ENCODE measurements at regions not wholly inside any gene's neighbourhood (a gene's known extent, or its start where the extent isn't known, plus 50 kb on each side); places are given as distances from the start of the nearest gene placed in this dataset.

DNA sequence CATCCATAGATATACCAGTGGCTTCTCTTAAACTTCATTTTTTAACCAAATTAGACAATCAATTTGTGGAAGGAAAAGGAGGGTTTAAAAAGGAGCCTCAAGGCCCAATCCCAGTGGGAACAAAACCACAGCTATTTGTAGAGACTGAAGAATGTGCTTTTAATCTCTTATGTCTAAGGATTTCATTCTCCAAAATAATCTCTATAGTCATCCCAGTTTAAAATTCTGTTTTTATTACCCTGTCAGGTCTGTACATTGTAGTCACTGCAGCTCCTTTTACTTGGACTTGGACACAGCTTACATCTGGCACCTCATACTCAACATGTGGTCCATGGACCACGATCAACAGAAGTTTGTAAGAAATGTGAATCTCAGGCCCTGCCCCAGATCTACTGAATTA, 152.1 kb upstream of the STMND1 start:
- Mint-ChIP-seq H3K27me3 (peaks cover 22 to 25% of the 10 kb centered on the region in 2 donors), H3K4me1 (peaks cover 2 to 6% (median 2%) of the 10 kb centered on the region in 3 donors), H3K4me3 (no peak overlapping the region), H3K27ac (no peak overlapping the region), H3K36me3 (no peaks in the 10 kb centered on the region), H3K9me3 (no peaks in the 10 kb centered on the region)
- Histone ChIP-seq H3K27me3 (replicated peaks in 1 of 2; ENCODE audit: control insufficient read depth in 2 of 2, extremely low read depth in 1 of 2, insufficient read depth in 2 of 2, low read length in 1 of 2) (no peaks in the 10 kb centered on the region), H3K4me1 (ENCODE audit: control insufficient read depth in 1 of 2, extremely low read depth in 1 of 2, insufficient read depth in 2 of 2, low read length in 2 of 2) (no peaks in the 10 kb centered on the region), H3K4me3 (ENCODE audit: control insufficient read depth in 1 of 2, extremely low read depth in 1 of 2, low read length in 1 of 2) (no peak overlapping the region), H3K9me3 (no peaks in the 10 kb centered on the region), H3K27ac (ENCODE audit: low read length) (no peak overlapping the region), H3K36me3 (ENCODE audit: control insufficient read depth in 2 of 2, extremely low read depth in 1 of 2, insufficient read depth in 1 of 2, low read length in 1 of 2) (no peaks in the 10 kb centered on the region)
- no peak for DNase-seq
- WGBS (ENCODE audit: insufficient coverage), result no CpG with 5 or more reads among the region's 1 CpG
- POLR2A ChIA-PET, result interaction anchor here in 1 of 2 donors (0.6 kb wide), 1 partner anchor 614 kb away, joined by 5 read pairs; no protein-coding TSS in a partner anchor
- ATAC-seq (replicated peaks in 1 of 4), result no peak
- CTCF ChIA-PET, result interaction anchor here (0.7 to 0.8 kb wide), 2 partner anchors 15 to 185 kb away, joined by 3 read pairs; no protein-coding TSS in a partner anchor

- H3K36me3 Mint-ChIP-seq, result no peaks in the 10 kb centered on the region
- no peaks in the 10 kb centered on the region for H3K9me3 Mint-ChIP-seq
- no peak overlapping the region for H3K4me3 Mint-ChIP-seq
- Histone ChIP-seq H3K4me1 (ENCODE audit: control insufficient read depth in 1 of 2, extremely low read depth in 1 of 2, insufficient read depth in 2 of 2, low read length in 2 of 2) (no peaks in the 10 kb centered on the region), H3K36me3 (ENCODE audit: control insufficient read depth in 2 of 2, extremely low read depth in 1 of 2, insufficient read depth in 1 of 2, low read length in 1 of 2) (no peaks in the 10 kb centered on the region), H3K4me3 (ENCODE audit: control insufficient read depth in 1 of 2, extremely low read depth in 1 of 2, low read length in 1 of 2) (no peak overlapping the region), H3K27me3 (replicated peaks in 1 of 2; ENCODE audit: control insufficient read depth in 2 of 2, extremely low read depth in 1 of 2, insufficient read depth in 2 of 2, low read length in 1 of 2) (no peaks in the 10 kb centered on the region), H3K9me3 (no peaks in the 10 kb centered on the region), H3K27ac (ENCODE audit: low read length) (no peak overlapping the region)
- 86% methylated on average over 1 of the region's 2 CpGs for WGBS (ENCODE audit: insufficient coverage)
- peaks cover 22 to 27% of the 10 kb centered on the region in 2 donors for H3K27me3 Mint-ChIP-seq
- ATAC-seq (replicated peaks in 1 of 4), result no peak
- H3K27ac Mint-ChIP-seq, result no peak overlapping the region
- CTCF ChIA-PET, result interaction anchor here in 1 of 2 donors (0.6 kb wide), 1 partner anchor 152 kb away, joined by 3 read pairs; no protein-coding TSS in a partner anchor
- POLR2A ChIA-PET, result interaction anchor here in 1 of 2 donors (0.6 kb wide), 1 partner anchor 545 kb away, joined by 9 read pairs; no protein-coding TSS in a partner anchor
- peaks cover 2 to 6% (median 2%) of the 10 kb centered on the region in 3 donors for H3K4me1 Mint-ChIP-seq
- DNase-seq, result no peak
Observed at GRCh38 chr6:16948396-16948795, 153.5 kb upstream of the STMND1 start.

GRCh38 chr6:16947375-16948015, 154.4 kb upstream of the STMND1 start:
- Mint-ChIP-seq H3K27ac (no peak overlapping the region), H3K4me1 (peaks cover 2 to 6% (median 2%) of the 10 kb centered on the region in 3 donors), H3K9me3 (no peaks in the 10 kb centered on the region), H3K36me3 (no peaks in the 10 kb centered on the region), H3K27me3 (peaks cover 21 to 22% of the 10 kb centered on the region in 2 donors), H3K4me3 (no peak overlapping the region)
- ATAC-seq (replicated peaks in 1 of 4), result no peak
- POLR2A ChIA-PET, result no interaction called here
- WGBS (ENCODE audit: insufficient coverage), result 55% methylated on average over 2 of the region's 4 CpGs
- DNase-seq, result no peak
- H3K27me3 ChIP-seq (replicated peaks in 1 of 2; ENCODE audit: control insufficient read depth in 2 of 2, extremely low read depth in 1 of 2, insufficient read depth in 2 of 2, low read length in 1 of 2), result no peaks in the 10 kb centered on the region
- no peaks in the 10 kb centered on the region for H3K9me3 ChIP-seq
- CTCF ChIA-PET, result interaction anchor here (0.6 to 1.1 kb wide), 2 partner anchors 18 to 565 kb away, joined by 3 to 4 read pairs; no protein-coding TSS in a partner anchor
- H3K36me3 ChIP-seq (ENCODE audit: control insufficient read depth in 2 of 2, extremely low read depth in 1 of 2, insufficient read depth in 1 of 2, low read length in 1 of 2), result no peaks in the 10 kb centered on the region
- H3K4me3 ChIP-seq (ENCODE audit: control insufficient read depth in 1 of 2, extremely low read depth in 1 of 2, low read length in 1 of 2), result no peak overlapping the region
- no peaks in the 10 kb centered on the region for H3K4me1 ChIP-seq (ENCODE audit: control insufficient read depth in 1 of 2, extremely low read depth in 1 of 2, insufficient read depth in 2 of 2, low read length in 2 of 2)
- H3K27ac ChIP-seq (ENCODE audit: low read length), result no peak overlapping the region

DNA sequence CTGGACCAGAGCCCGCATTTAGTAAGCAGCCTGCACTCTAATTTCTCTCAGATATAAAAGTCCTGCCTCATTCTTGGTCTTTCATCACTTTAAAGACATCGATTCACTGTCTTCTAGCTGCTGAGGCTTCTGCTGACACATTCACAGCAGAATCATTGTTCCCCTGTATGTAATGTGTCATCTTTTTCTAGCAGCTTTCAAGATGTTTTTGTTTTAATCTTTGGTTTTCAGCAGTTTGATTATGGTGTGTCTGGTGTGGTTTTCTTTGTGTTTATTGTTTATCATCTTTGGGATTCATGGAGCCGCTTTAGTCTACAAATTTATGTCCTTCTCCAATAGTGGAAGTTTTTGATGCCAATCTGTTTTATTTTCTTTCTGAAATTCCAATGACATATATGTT, 157.3 kb upstream of the STMND1 start:
- Mint-ChIP-seq H3K4me3 (no peak overlapping the region), H3K36me3 (no peaks in the 10 kb centered on the region), H3K27me3 (peaks cover 18 to 26% of the 10 kb centered on the region in 2 donors), H3K27ac (no peak overlapping the region), H3K4me1 (peaks cover 2 to 6% (median 2%) of the 10 kb centered on the region in 3 donors), H3K9me3 (no peaks in the 10 kb centered on the region)
- Histone ChIP-seq H3K9me3 (no peaks in the 10 kb centered on the region), H3K27me3 (replicated peaks in 1 of 2; ENCODE audit: control insufficient read depth in 2 of 2, extremely low read depth in 1 of 2, insufficient read depth in 2 of 2, low read length in 1 of 2) (peaks cover 0 to 3% of the 10 kb centered on the region in 2 experiments), H3K4me1 (ENCODE audit: control insufficient read depth in 1 of 2, extremely low read depth in 1 of 2, insufficient read depth in 2 of 2, low read length in 2 of 2) (no peaks in the 10 kb centered on the region), H3K27ac (ENCODE audit: low read length) (no peak overlapping the region), H3K4me3 (ENCODE audit: control insufficient read depth in 1 of 2, extremely low read depth in 1 of 2, low read length in 1 of 2) (no peak overlapping the region), H3K36me3 (ENCODE audit: control insufficient read depth in 2 of 2, extremely low read depth in 1 of 2, insufficient read depth in 1 of 2, low read length in 1 of 2) (no peaks in the 10 kb centered on the region)
- no peak for DNase-seq
- POLR2A ChIA-PET, result no interaction called here
- 86% methylated on average over 1 of the region's 3 CpGs for WGBS (ENCODE audit: insufficient coverage)
- CTCF ChIA-PET, result interaction anchor here in 1 of 2 donors (0.7 kb wide), 1 partner anchor 1072 kb away, joined by 3 read pairs; no protein-coding TSS in a partner anchor
- no peak for ATAC-seq (replicated peaks in 1 of 4)

DNA sequence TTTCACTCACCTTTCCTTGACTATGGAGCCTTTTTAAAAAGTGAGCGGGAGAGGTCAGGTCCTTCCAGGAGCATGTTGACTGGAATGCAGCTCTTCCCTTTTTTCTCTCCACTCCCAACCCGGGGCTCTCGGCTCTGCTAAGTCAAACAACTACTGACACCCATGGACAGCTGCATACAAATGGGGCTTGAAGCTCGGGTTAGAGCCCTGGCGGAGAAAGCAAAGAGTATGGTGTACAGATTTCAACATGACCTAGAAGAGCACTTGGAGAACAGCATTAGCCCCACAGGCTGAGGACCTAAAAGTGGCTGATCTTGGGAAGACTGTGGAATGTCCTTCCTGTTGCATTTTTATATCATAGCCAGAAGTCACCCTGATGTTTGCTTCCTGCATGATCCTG, 162.0 kb upstream of the STMND1 start:
- no peaks in the 10 kb centered on the region for H3K4me1 Mint-ChIP-seq
- DNase-seq, result no peak
- Histone ChIP-seq H3K27me3 (replicated peaks in 1 of 2; ENCODE audit: control insufficient read depth in 2 of 2, extremely low read depth in 1 of 2, insufficient read depth in 2 of 2, low read length in 1 of 2) (peaks cover 0 to 3% of the 10 kb centered on the region in 2 experiments), H3K9me3 (no peaks in the 10 kb centered on the region), H3K27ac (ENCODE audit: low read length) (no peak overlapping the region), H3K36me3 (ENCODE audit: control insufficient read depth in 2 of 2, extremely low read depth in 1 of 2, insufficient read depth in 1 of 2, low read length in 1 of 2) (no peaks in the 10 kb centered on the region), H3K4me3 (ENCODE audit: control insufficient read depth in 1 of 2, extremely low read depth in 1 of 2, low read length in 1 of 2) (no peak overlapping the region), H3K4me1 (ENCODE audit: control insufficient read depth in 1 of 2, extremely low read depth in 1 of 2, insufficient read depth in 2 of 2, low read length in 2 of 2) (no peaks in the 10 kb centered on the region)
- H3K27me3 Mint-ChIP-seq, result peaks cover 14 to 18% of the 10 kb centered on the region in 2 donors
- ATAC-seq (replicated peaks in 1 of 4), result no peak
- 92% methylated on average over 2 of the region's 5 CpGs for WGBS (ENCODE audit: insufficient coverage)
- ChIA-PET POLR2A (interaction anchor here in 1 of 2 donors (0.6 kb wide), 1 partner anchor 371 kb away, joined by 3 read pairs; no protein-coding TSS in a partner anchor), CTCF (interaction anchor here in 1 of 2 donors (0.8 kb wide), 1 partner anchor 199 kb away, joined by 3 read pairs; no protein-coding TSS in a partner anchor)
- H3K9me3 Mint-ChIP-seq, result no peaks in the 10 kb centered on the region
- H3K27ac Mint-ChIP-seq, result no peak overlapping the region
- no peaks in the 10 kb centered on the region for H3K36me3 Mint-ChIP-seq
- no peak overlapping the region for H3K4me3 Mint-ChIP-seq

DNA sequence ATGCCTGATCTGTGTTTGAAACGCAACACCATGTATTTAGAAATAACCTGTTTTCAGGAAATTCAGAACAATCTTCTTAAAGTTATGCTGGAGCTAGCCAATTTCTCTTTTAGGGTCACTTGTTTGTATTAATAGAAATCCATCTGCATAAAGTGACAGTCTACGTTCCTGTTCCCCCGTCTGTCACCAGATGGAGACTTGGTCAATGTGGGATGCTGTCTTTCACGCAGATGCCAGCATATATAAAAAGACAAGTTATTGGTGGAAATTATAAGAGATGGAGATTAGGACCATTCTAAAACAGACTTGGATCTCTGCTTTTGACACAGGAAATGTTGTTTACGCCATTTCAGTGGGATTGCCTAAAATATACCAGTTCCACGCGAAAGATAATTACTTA, 162.5 kb upstream of the STMND1 start:
- Mint-ChIP-seq H3K27me3 (peaks cover 16 to 18% of the 10 kb centered on the region in 2 donors), H3K27ac (no peak overlapping the region), H3K4me3 (no peak overlapping the region), H3K36me3 (no peaks in the 10 kb centered on the region), H3K9me3 (no peaks in the 10 kb centered on the region), H3K4me1 (no peaks in the 10 kb centered on the region)
- H3K4me1 ChIP-seq (ENCODE audit: control insufficient read depth in 1 of 2, extremely low read depth in 1 of 2, insufficient read depth in 2 of 2, low read length in 2 of 2), result no peaks in the 10 kb centered on the region
- 92% methylated on average over 2 of the region's 7 CpGs for WGBS (ENCODE audit: insufficient coverage)
- H3K27me3 ChIP-seq (replicated peaks in 1 of 2; ENCODE audit: control insufficient read depth in 2 of 2, extremely low read depth in 1 of 2, insufficient read depth in 2 of 2, low read length in 1 of 2), result peaks cover 0 to 3% of the 10 kb centered on the region in 2 experiments
- no peak for ATAC-seq (replicated peaks in 1 of 4)
- ChIA-PET POLR2A (no interaction called here), CTCF (interaction anchor here in 1 of 2 donors (1.0 kb wide), 1 partner anchor 18 kb away, joined by 3 read pairs; no protein-coding TSS in a partner anchor)
- H3K9me3 ChIP-seq, result no peaks in the 10 kb centered on the region
- H3K4me3 ChIP-seq (ENCODE audit: control insufficient read depth in 1 of 2, extremely low read depth in 1 of 2, low read length in 1 of 2), result no peak overlapping the region
- no peak for DNase-seq
- H3K27ac ChIP-seq (ENCODE audit: low read length), result no peak overlapping the region
- no peaks in the 10 kb centered on the region for H3K36me3 ChIP-seq (ENCODE audit: control insufficient read depth in 2 of 2, extremely low read depth in 1 of 2, insufficient read depth in 1 of 2, low read length in 1 of 2)
